GM18507 (cell line): ENCODE measurements at regions not wholly inside any gene's neighbourhood (a gene's known extent, or its start where the extent isn't known, plus 50 kb on each side); places are given as distances from the start of the nearest gene placed in this dataset.
A peak's percentile ranks its signal among the peaks of the same experiment; 100 is the strongest.

Experiments used
- DNase-seq: peaks from one replicate; pipeline ENCODE4 v3.0.0; 2011; ENCODE audit warnings: low read depth; ENCODE audit not compliant: insufficient read length; ENCODE audit errors: extremely low spot score
- FAIRE-seq: peaks from 2 replicates; lab custom pipeline; 2011; peaks lifted over from hg19 to GRCh38; lab: Jason Lieb, UNC

- FAIRE-seq (no peak), DNase-seq (no peak)
These were observed 85.4 kb upstream of the GTSF1L start for GRCh38 chr20:43812216-43812615.

GRCh38 chr20:43809206-43809819 is 82.5 kb upstream of the GTSF1L start:
- FAIRE-seq = no peak
- DNase-seq = no peak

GRCh38 chr20:43804781-43805180 is 78.0 kb upstream of the GTSF1L start:
- DNase-seq = no peak
- FAIRE-seq = no peak

- no peak for FAIRE-seq
- no peak for DNase-seq
These were observed 76.5 kb upstream of the GTSF1L start for GRCh38 chr20:43803276-43803675.

GRCh38 chr20:43800186-43800585 is 73.4 kb upstream of the GTSF1L start:
- DNase-seq (no peak), FAIRE-seq (no peak)

GRCh38 chr20:43799741-43800140 is 72.9 kb upstream of the GTSF1L start:
- DNase-seq (no peak), FAIRE-seq (no peak)

DNA sequence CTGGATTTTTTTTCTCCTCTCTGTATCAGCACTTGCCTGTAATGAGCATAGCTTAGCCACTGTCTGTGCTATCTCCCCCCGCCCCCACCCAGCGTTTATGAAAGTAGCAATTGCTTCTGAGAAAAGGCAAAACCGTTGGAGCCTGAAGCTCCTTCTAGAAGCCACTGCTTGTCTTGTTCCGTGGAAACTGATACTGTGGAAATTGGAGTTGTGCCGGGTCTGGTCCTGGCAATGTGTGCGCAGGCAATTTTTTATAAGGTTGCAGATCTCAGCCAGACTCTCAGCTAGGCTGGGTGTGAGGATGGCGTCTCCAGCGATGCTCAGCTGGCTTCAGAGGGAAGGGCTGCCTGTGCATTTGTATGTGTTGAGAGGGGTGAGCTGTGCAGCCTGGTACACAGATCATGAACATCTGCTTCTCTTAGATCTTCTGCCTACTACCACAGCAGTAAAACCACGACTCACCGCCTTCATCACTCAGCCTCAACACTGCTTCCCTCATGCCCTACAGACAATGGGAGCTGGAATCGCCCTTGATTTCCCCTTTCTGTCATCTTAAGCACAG is 72.4 kb upstream of the GTSF1L start:
- FAIRE-seq (peak; percentile 46), DNase-seq (no peak)

DNA sequence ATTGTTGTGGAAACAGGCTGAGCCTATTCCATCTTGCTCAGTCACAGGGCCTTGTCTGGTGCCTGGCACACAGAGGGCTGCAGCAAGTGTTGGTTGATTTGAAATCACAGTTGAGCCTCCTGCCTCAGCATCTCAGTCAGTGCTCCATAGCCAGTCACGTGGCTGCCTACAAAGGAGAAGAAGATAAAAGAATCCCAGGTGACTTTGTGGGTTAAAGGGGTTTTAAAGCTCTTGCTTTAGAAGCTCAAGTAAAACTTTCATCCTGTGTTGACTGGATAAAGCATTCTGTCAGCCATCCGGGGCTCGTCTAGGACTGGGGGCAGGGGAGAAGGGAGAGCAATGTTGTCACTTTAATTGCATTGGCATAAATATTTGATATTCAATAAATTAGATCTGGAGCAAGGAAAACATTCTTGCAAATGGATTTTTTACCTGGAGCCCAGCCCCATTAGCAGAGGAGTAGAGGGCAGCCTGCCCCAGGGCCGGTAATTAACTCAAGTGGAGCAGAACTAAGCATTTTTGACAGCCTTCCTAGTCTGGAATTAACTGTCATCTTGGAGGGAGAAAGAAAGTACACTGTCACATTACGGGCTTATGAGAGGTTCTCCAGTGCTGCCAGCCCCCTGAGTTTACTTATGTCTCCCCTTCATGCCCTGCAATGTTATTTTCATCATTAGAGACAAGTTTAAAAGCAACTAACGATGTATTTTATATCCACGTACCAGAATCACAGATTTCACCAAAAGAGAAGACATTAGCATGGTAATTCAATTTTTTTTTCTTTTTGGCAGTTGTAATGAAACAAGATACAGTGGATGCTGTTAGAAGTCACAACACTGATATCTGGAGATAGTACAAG is 71.7 kb upstream of the GTSF1L start:
- no peak for DNase-seq
- FAIRE-seq = no peak

DNA sequence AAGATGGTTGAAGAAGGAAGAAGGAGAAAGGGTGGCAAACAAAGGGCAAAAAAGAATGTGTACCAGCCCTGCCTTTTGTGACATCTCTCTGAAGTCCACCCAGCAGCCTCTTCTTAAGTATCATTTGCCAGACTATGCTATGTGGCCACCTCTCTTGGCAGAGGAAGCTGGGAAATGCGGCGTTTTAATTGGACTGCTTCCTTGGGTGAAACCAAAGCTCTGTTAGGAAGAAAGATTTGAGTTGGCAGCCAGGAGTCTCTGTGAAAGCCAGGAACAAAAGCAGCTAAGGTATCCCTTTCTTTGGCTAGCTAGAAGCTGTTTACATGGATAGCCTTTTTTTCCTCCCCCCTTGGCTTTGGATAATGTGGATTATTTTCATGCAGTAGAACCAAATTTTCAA is 67.5 kb upstream of the GTSF1L start:
- no peak for FAIRE-seq
- no peak for DNase-seq

DNA sequence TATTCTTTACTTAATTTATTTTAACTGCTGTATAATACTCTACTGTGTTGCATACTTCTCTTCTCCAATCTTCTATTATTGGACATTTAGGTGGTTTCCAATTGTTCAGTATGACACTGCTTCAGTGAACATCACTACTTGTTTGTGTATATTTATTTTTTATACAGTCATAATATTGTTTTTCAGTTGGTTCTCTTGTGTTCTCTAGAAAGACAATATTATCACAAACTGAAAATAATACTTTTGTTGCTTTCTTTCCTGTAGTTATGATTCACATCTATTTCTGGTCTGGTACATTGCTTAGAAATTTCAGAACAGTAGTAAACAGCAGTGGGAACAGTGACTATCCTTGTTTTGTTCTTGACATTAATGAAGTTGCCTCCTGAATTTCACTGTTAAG is 62.8 kb upstream of the GTSF1L start:
- FAIRE-seq = no peak
- no peak for DNase-seq

DNA sequence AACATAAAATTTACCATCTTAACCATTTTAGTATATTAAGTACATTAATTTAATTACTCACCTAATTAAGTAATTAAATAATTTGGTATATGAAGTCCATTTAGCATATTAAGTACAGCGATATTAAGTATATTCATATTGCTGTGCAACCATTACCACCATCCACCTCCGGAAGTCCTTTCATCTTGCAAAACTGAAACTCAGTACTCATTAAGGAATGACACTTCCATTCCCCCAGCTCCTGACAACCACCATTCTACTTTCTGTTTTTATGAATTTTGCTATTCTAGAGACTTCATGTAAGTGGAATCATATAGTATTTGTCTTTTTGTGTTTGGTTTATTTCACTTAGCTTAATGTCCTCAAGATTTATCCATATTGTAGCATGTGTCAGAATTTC is 61.1 kb upstream of the GTSF1L start:
- peak; percentile 78 for FAIRE-seq

GRCh38 chr20:43786885-43787284 is 60.1 kb upstream of the GTSF1L start:
- DNase-seq = no peak
- no peak for FAIRE-seq

More for the DNA sequence above, 61.1 kb upstream of the GTSF1L start:
- no peak for DNase-seq

DNA sequence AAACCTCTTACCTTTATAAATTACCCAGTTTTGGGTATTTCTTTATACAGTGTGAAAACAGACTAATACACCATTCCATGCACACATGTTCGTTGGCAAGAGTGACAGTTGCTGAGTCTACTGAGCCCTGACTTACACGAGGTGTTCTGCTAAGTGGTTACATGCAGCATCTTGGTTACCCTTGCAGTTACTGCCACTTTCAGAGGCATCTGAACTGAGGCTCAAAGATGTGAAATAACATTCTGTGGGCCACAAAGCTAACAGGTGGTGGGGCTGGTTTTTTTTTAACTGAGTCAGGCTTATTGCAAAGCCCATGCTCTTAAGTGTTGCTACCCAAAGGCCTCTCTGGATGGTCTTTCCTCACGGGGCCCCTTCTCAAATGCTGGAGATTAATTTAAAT is 54.4 kb upstream of the GTSF1L start:
- DNase-seq (no peak), FAIRE-seq (no peak)

- no peak for FAIRE-seq
- DNase-seq = no peak
These were observed 51.6 kb upstream of the GTSF1L start for GRCh38 chr20:43778375-43778774.

GRCh38 chr20:43776691-43777090 is 49.9 kb upstream of the GTSF1L start:
- FAIRE-seq (no peak), DNase-seq (no peak)
